ENCODE measurements at regions not wholly inside any gene's neighbourhood (a gene's known extent, or its start where the extent isn't known, plus 50 kb on each side); places are given as distances from the start of the nearest gene placed in this dataset.

GRCh38 chr2:20511130-20511529, 64.3 kb downstream of the RHOB start:
- 90 to 96% methylated on average over 5 of the region's 5 CpGs for WGBS, 2 donors
- ATAC-seq (ENCODE audit: low FRiP score in 2 of 2): no peak

DNA sequence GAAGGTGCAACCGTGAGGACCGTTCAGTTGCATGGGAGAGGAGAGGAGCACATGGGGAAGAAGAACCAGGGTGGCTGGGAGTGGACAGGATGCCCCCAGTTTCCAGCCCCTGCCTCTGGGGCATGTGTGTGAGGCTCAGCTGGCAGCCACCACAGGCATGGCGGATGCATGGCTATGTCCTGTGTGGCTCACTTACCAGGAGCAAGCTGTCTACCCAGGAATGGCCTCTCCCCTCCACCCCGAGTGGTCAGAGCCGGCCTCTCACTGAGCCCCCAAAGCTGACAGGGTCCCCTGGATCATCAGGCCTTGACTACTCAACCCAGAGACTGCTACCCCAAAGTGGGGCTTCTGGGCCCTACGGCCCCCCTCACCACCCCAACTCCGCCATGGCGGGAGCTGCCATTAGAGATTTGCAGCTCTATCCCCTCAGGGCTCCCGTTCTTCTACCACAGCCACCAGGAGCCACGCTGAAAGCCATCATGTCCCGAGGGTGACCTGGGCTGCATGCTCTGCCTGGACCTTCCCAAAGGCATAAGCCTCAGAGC, 65.3 kb downstream of the RHOB start:
- Histone ChIP-seq H3K27me3 (no peaks in the 10 kb centered on the region), H3K4me3 (no peak overlapping the region), H3K9me3 (no peaks in the 10 kb centered on the region), H3K27ac (no peak overlapping the region), H3K4me1 (peaks cover 0 to 14% (median 7%) of the 10 kb centered on the region in 4 donors), H3K36me3 (no peaks in the 10 kb centered on the region)
- ATAC-seq (ENCODE audit: low FRiP score in 2 of 2): no peak
- WGBS, 2 donors: 98% methylated on average over 5 to 9 of the region's 11 CpGs
- TF ChIP-seq, protein P1, sequence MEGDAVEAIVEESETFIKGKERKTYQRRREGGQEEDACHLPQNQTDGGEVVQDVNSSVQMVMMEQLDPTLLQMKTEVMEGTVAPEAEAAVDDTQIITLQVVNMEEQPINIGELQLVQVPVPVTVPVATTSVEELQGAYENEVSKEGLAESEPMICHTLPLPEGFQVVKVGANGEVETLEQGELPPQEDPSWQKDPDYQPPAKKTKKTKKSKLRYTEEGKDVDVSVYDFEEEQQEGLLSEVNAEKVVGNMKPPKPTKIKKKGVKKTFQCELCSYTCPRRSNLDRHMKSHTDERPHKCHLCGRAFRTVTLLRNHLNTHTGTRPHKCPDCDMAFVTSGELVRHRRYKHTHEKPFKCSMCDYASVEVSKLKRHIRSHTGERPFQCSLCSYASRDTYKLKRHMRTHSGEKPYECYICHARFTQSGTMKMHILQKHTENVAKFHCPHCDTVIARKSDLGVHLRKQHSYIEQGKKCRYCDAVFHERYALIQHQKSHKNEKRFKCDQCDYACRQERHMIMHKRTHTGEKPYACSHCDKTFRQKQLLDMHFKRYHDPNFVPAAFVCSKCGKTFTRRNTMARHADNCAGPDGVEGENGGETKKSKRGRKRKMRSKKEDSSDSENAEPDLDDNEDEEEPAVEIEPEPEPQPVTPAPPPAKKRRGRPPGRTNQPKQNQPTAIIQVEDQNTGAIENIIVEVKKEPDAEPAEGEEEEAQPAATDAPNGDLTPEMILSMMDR (IDR thresholded peaks at IDR 0.05): no peak
- no peak for TF ChIP-seq POLR2AphosphoS5 (IDR thresholded peaks at IDR 0.05)
- TF ChIP-seq EP300 (IDR thresholded peaks at IDR 0.05): no peak
- no peak for TF ChIP-seq POLR2A (IDR thresholded peaks at IDR 0.05)
- no peak for DNase-seq

More at GRCh38 chr2:20511130-20511529, 64.3 kb downstream of the RHOB start:
- no peak for DNase-seq
- H3K36me3 ChIP-seq: no peaks in the 10 kb centered on the region
- H3K27ac ChIP-seq: no peak overlapping the region
- TF ChIP-seq POLR2A (IDR thresholded peaks at IDR 0.05) (no peak), EP300 (IDR thresholded peaks at IDR 0.05) (no peak), POLR2AphosphoS5 (IDR thresholded peaks at IDR 0.05) (no peak)
- TF ChIP-seq, protein P1 (IDR thresholded peaks at IDR 0.05): no peak
- H3K4me1 ChIP-seq: peaks cover 0 to 6% (median 3%) of the 10 kb centered on the region in 4 donors
- no peaks in the 10 kb centered on the region for H3K9me3 ChIP-seq
- H3K4me3 ChIP-seq: no peak overlapping the region
- no peaks in the 10 kb centered on the region for H3K27me3 ChIP-seq

GRCh38 chr2:20513946-20514345, 67.1 kb downstream of the RHOB start:
- H3K4me1 ChIP-seq: peaks cover 0 to 20% (median 11%) of the 10 kb centered on the region in 4 donors
- H3K27ac ChIP-seq: no peak overlapping the region
- no peak for ATAC-seq (ENCODE audit: low FRiP score in 2 of 2)
- H3K4me3 ChIP-seq: no peak overlapping the region
- no peaks in the 10 kb centered on the region for H3K36me3 ChIP-seq
- DNase-seq: no peak
- no peaks in the 10 kb centered on the region for H3K27me3 ChIP-seq
- no peak for TF ChIP-seq EP300 (IDR thresholded peaks at IDR 0.05)
- TF ChIP-seq, protein P1 (IDR thresholded peaks at IDR 0.05): no peak
- no peak for TF ChIP-seq POLR2AphosphoS5 (IDR thresholded peaks at IDR 0.05)
- no peak for TF ChIP-seq POLR2A (IDR thresholded peaks at IDR 0.05)
- WGBS, 2 donors: 89 to 97% methylated on average over 6 to 7 of the region's 7 CpGs
- H3K9me3 ChIP-seq: no peaks in the 10 kb centered on the region

DNA sequence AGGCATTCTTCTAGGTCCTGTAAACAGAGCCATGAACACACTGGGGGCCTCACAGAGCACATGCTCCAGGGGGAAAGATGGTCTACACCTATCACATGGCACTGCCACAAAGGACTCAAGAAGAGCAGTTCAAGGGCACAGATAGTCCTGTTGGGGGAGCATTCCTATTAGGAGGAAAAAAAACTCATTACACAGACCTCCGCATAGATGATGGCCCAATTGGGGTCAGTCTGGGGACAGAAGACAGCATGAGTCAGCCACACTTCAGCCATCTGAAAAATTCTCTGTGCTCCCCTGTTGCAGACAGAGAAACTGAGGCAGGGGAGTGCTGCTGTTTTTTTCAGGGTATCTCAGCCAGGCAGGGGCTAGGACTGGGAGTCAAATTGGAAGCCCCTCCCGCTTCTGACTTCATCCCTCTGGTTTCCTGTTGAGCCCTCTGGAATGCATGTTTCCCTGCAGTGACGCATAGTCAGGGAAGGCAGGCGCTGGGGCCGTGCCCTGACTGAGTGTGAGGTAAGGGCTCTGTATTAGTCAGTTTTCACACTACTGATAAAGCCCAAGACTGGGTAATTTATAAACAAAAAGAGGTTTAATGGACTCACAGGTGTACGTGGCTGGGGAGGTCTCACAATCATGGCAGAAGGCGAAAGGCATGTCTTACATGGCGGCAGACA, 67.9 kb downstream of the RHOB start:
- Histone ChIP-seq H3K36me3 (no peaks in the 10 kb centered on the region), H3K27me3 (no peaks in the 10 kb centered on the region), H3K27ac (no peak overlapping the region), H3K9me3 (no peaks in the 10 kb centered on the region), H3K4me1 (peaks cover 0 to 20% (median 11%) of the 10 kb centered on the region in 4 donors), H3K4me3 (no peak overlapping the region)
- TF ChIP-seq POLR2AphosphoS5 (IDR thresholded peaks at IDR 0.05): no peak
- no peak for TF ChIP-seq POLR2A (IDR thresholded peaks at IDR 0.05)
- TF ChIP-seq, protein P1 (IDR thresholded peaks at IDR 0.05): no peak
- no peak for TF ChIP-seq EP300 (IDR thresholded peaks at IDR 0.05)
- 79 to 88% methylated on average over 8 of the region's 8 CpGs for WGBS, 2 donors
- peak in 1 of 2 donors; percentile 91 for ATAC-seq (ENCODE audit: low FRiP score in 2 of 2)
- DNase-seq: no peak

Data from upper lobe of left lung (tissue), 6 donors.